ENCODE measurements at regions not wholly inside any gene's neighbourhood (a gene's known extent, or its start where the extent isn't known, plus 50 kb on each side); places are given as distances from the start of the nearest gene placed in this dataset.
A peak's percentile ranks its signal among the peaks of the same experiment; 100 is the strongest.

- no peak for TF ChIP-seq MEIS1 (CRISPR knock-in tag; IDR thresholded peaks at IDR 0.05; ENCODE audit: borderline replicate concordance)
- TF ChIP-seq ELF3 (CRISPR knock-in tag; IDR thresholded peaks at IDR 0.05) = no peak
- TF ChIP-seq ZNF232 (CRISPR knock-in tag; IDR thresholded peaks at IDR 0.05; ENCODE audit: borderline replicate concordance) = no peak
- no peak for TF ChIP-seq RELA (CRISPR knock-in tag; IDR thresholded peaks at IDR 0.05)
- no peak for TF ChIP-seq NR1H2 (CRISPR knock-in tag; IDR thresholded peaks at IDR 0.05; ENCODE audit: borderline replicate concordance, low read depth)
- no peak for TF ChIP-seq BCL3 (CRISPR knock-in tag; IDR thresholded peaks at IDR 0.05)
- TF ChIP-seq MAFK (conservative IDR thresholded peaks at IDR 0.05 in 1 of 2, IDR thresholded peaks at IDR 0.05 in 1 of 2; ENCODE audit: low read length in 2 of 2) = no peak
- no peak for TF ChIP-seq ZSCAN29 (CRISPR knock-in tag; conservative IDR thresholded peaks at IDR 0.05)
- no peak for TF ChIP-seq HOMEZ (CRISPR knock-in tag; IDR thresholded peaks at IDR 0.05; ENCODE audit: low read depth)
- no peak for TF ChIP-seq FOXP1 (IDR thresholded peaks at IDR 0.05)
- TF ChIP-seq FOXP1 (CRISPR knock-in tag; IDR thresholded peaks at IDR 0.05) = no peak
- no peak for TF ChIP-seq THRA (CRISPR knock-in tag; IDR thresholded peaks at IDR 0.05; ENCODE audit: borderline replicate concordance)
- peak; percentile 32; the same call in 1 of the 2 replicates for TF ChIP-seq CTCF (CRISPR knock-in tag; IDR thresholded peaks at IDR 0.05)
- no peak for TF ChIP-seq SP2 (CRISPR knock-in tag; IDR thresholded peaks at IDR 0.05)
- TF ChIP-seq PRPF4 (IDR thresholded peaks at IDR 0.05; ENCODE audit: low read depth, low read length, poor library complexity, severe bottlenecking) = no peak
Measured at GRCh38 chr20:48012401-48012974, 227.2 kb upstream of the SULF2 start.
